HepG2 (cell line): ENCODE measurements at regions not wholly inside any gene's neighbourhood (a gene's known extent, or its start where the extent isn't known, plus 50 kb on each side); places are given as distances from the start of the nearest gene placed in this dataset.

Source experiments
- CBX2 ChIP-seq, 2 experiments: fragments of 200-600 bp in 1 of 2; sonication (generic); formaldehyde crosslinking in 1 of 2; IDR thresholded peaks; 2 replicates each; pipeline versions ENCODE4 v1.7.0 to v1.8.1; 2018 to 2022; ENCODE audit warnings: low read depth in 2 of 2, low read length in 1 of 2, mild to moderate bottlenecking in 1 of 2, missing genetic modification reagents in 1 of 2
- CTCF ChIP-seq: sonication (generic); formaldehyde crosslinking; IDR thresholded peaks from 2 replicates; pipeline ENCODE4 v1.5.0; 2020; ENCODE audit warnings: mild to moderate bottlenecking, missing genetic modification reagents, moderate library complexity
- MAFK ChIP-seq, 2 experiments: IDR thresholded peaks in 1 of 2; conservative IDR thresholded peaks in 1 of 2; 2 replicates each; pipeline ENCODE4 v1.6.1; 2011; ENCODE audit warnings: improper control_type of control experiment in 2 of 2, low read length in 2 of 2
- ZNF253 ChIP-seq: sonication (generic); formaldehyde crosslinking; IDR thresholded peaks from 2 replicates; pipeline ENCODE4 v1.8.0; 2022; ENCODE audit warnings: mild to moderate bottlenecking, missing genetic modification reagents, borderline replicate concordance
- ZSCAN29 ChIP-seq: sonication (generic); formaldehyde crosslinking; conservative IDR thresholded peaks from 2 replicates; pipeline ENCODE4 v1.4.0; 2020; ENCODE audit warnings: mild to moderate bottlenecking, missing genetic modification reagents

- TF ChIP-seq CTCF (CRISPR knock-in tag), result no peak
- no peak for TF ChIP-seq CBX2 (IDR thresholded peaks at IDR 0.05; ENCODE audit: low read depth, low read length)
- no peak for TF ChIP-seq CBX2 (CRISPR knock-in tag; IDR thresholded peaks at IDR 0.05; ENCODE audit: low read depth)
- TF ChIP-seq MAFK (conservative IDR thresholded peaks at IDR 0.05 in 1 of 2, IDR thresholded peaks at IDR 0.05 in 1 of 2; ENCODE audit: low read length in 2 of 2), result no peak
- no peak for TF ChIP-seq ZNF253 (CRISPR knock-in tag)
- no peak for TF ChIP-seq ZSCAN29
Measured at GRCh38 chr3:110754212-110754916, 317.3 kb upstream of the NECTIN3 start.
